ENCODE measurements at regions not wholly inside any gene's neighbourhood (a gene's known extent, or its start where the extent isn't known, plus 50 kb on each side); places are given as distances from the start of the nearest gene placed in this dataset.

DNA sequence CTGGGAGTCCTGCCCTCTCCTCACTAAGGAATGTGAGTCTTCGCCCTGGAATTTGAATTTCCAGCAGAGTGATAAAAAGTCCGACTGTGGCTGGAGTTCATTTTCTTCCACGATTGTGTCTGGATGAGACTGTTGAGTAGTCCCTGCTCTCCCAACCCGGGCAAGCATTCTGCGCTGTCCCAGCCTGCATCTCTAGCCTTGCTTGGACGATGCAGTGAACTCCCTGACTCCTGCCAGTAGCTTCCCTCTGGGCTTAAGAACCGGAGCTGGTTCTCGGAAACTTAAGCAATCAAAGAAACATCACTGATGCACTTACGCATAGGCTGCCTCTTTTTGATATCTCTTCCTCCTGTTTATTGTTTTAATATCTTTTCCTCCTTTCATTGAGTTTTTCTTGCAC lies 116.0 kb upstream of the FZD8 start:
- TF ChIP-seq EZH2 (IDR thresholded peaks at IDR 0.05; ENCODE audit: borderline replicate concordance, low read depth, low read length, poor library complexity, severe bottlenecking) = no peak
- TF ChIP-seq, protein P1, sequence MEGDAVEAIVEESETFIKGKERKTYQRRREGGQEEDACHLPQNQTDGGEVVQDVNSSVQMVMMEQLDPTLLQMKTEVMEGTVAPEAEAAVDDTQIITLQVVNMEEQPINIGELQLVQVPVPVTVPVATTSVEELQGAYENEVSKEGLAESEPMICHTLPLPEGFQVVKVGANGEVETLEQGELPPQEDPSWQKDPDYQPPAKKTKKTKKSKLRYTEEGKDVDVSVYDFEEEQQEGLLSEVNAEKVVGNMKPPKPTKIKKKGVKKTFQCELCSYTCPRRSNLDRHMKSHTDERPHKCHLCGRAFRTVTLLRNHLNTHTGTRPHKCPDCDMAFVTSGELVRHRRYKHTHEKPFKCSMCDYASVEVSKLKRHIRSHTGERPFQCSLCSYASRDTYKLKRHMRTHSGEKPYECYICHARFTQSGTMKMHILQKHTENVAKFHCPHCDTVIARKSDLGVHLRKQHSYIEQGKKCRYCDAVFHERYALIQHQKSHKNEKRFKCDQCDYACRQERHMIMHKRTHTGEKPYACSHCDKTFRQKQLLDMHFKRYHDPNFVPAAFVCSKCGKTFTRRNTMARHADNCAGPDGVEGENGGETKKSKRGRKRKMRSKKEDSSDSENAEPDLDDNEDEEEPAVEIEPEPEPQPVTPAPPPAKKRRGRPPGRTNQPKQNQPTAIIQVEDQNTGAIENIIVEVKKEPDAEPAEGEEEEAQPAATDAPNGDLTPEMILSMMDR (conservative IDR thresholded peaks at IDR 0.05; ENCODE audit: low read depth, low read length) = no peak

Measured in A673 (cell line).